HEK293T (cell line): ENCODE measurements at regions not wholly inside any gene's neighbourhood (a gene's known extent, or its start where the extent isn't known, plus 50 kb on each side); places are given as distances from the start of the nearest gene placed in this dataset.

Source experiments
- FOXM1 ChIP-seq: fragments of 450-650 bp; IDR thresholded peaks from 2 replicates; pipeline ENCODE4 v1.6.1; 2017; ENCODE audit warnings: mild to moderate bottlenecking, borderline replicate concordance
- HDGF ChIP-seq: fragments of 450-650 bp; IDR thresholded peaks from 2 replicates; pipeline ENCODE4 v1.6.1; 2017; ENCODE audit warnings: antibody characterized with exemption, borderline replicate concordance
- L3MBTL2 ChIP-seq: fragments of 450-650 bp; conservative IDR thresholded peaks from 2 replicates; pipeline ENCODE4 v1.6.1; 2016; ENCODE audit warnings: mild to moderate bottlenecking
- SUZ12 ChIP-seq: fragments of 450-650 bp; IDR thresholded peaks from 2 replicates; pipeline ENCODE4 v1.6.1; 2016; ENCODE audit warnings: mild to moderate bottlenecking
- TARDBP ChIP-seq: fragments of 450-650 bp; IDR thresholded peaks from 2 replicates; pipeline ENCODE4 v1.6.1; 2016

GRCh38 chr2:36266536-36267121, 88.9 kb upstream of the CRIM1 start:
- TF ChIP-seq SUZ12, result no peak
- TF ChIP-seq TARDBP, result no peak
- TF ChIP-seq L3MBTL2, result no peak
- TF ChIP-seq FOXM1, result no peak
- no peak for TF ChIP-seq HDGF
